ENCODE measurements at regions not wholly inside any gene's neighbourhood (a gene's known extent, or its start where the extent isn't known, plus 50 kb on each side); places are given as distances from the start of the nearest gene placed in this dataset.

DNA sequence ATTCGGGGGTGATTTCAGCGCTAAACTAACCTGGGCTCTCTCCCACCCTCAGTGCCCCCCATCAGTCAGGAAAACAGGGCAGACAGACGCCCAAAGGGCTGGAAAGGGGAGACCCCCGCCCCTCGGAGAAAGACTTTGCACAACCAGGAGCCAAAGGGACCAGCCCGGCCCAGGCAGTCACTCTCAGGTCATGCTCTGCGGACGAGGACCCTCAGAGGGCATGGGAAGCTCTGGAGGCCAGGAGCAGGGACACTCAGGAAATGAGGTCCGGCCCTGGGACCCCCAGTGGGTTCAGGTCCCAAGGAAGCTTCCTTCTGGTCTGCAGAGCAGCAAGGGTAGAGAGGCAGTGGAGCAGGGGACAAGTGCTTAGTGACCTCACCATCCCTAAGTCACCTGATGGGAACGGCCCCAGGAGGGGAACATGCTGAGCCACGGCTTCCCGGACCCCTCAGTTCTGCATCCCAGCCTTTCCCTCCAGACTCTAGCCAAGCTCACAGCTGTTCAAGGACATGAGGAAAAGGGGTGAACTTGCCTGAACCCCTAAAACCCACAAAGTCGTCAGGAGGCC lies 88.0 kb upstream of the GPC1 start:
- no peak overlapping the region for H3K27ac Mint-ChIP-seq
- H3K9me3 Mint-ChIP-seq, result no peaks in the 10 kb centered on the region
- ATAC-seq (ENCODE audit: low read depth) (no peak), DNase-seq (ENCODE audit: low spot score in 2 of 2) (no peak)
- H3K4me3 Mint-ChIP-seq, result no peak overlapping the region
- H3K4me1 Mint-ChIP-seq, result no peaks in the 10 kb centered on the region
- peaks cover 15% of the 10 kb centered on the region for H3K27me3 Mint-ChIP-seq
- no peaks in the 10 kb centered on the region for H3K36me3 Mint-ChIP-seq

DNA sequence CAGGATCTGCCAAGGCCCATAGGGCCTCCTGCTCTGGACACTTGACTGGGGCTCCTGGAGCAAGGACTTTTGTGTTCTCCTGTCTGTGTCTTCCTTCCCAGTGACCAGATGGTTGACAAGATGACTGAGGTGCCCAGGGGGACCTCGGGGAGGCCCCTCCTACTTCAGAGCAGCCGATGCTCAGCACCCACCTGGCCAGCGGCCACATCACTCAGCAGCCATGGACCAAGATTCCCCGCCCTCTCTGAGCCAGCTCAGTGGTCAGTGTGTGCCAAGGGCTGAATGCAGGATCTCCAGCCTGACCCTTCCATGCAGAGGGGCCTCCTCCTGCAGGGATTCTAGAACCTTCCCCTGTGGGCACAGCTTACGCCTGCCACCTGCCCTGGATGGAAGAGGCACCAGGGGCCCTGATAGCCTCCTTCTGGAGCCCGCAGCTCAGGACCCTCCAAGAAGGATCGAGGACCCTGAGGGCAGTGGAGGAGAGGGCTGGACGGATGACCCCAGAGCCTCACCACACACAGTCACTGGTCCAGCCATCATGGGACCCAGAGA lies 87.4 kb upstream of the GPC1 start:
- no peaks in the 10 kb centered on the region for H3K4me1 Mint-ChIP-seq
- H3K36me3 Mint-ChIP-seq, result no peaks in the 10 kb centered on the region
- no peak for DNase-seq (ENCODE audit: low spot score in 2 of 2)
- no peak overlapping the region for H3K27ac Mint-ChIP-seq
- H3K4me3 Mint-ChIP-seq, result no peak overlapping the region
- H3K9me3 Mint-ChIP-seq, result no peaks in the 10 kb centered on the region
- no peak for ATAC-seq (ENCODE audit: low read depth)
- H3K27me3 Mint-ChIP-seq, result peaks cover 15% of the 10 kb centered on the region

DNA sequence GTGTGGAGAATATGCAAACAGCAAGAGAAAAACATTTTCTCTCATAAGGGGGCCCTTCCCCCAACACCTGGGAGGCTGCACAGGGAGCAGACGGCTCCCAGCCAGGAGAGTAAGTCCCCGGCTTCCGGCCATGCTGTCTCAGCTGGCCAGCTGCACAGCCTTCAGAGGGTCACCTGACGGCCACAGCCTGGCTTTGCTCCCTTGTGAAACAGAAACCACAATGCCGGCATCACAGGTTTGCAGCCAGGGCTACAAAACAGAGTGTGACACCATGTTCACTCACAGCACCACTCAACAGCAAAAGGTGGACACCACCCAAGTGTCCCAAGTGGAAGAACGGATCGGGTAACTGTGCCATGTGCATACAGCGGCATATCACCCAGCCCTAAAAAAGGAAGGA lies 86.9 kb upstream of the GPC1 start:
- Mint-ChIP-seq H3K27ac (no peak overlapping the region), H3K4me3 (no peak overlapping the region), H3K4me1 (no peaks in the 10 kb centered on the region), H3K9me3 (no peaks in the 10 kb centered on the region), H3K27me3 (peaks cover 15% of the 10 kb centered on the region), H3K36me3 (no peaks in the 10 kb centered on the region)
- no peak for ATAC-seq (ENCODE audit: low read depth)
- DNase-seq (ENCODE audit: low spot score in 2 of 2), result no peak

DNA sequence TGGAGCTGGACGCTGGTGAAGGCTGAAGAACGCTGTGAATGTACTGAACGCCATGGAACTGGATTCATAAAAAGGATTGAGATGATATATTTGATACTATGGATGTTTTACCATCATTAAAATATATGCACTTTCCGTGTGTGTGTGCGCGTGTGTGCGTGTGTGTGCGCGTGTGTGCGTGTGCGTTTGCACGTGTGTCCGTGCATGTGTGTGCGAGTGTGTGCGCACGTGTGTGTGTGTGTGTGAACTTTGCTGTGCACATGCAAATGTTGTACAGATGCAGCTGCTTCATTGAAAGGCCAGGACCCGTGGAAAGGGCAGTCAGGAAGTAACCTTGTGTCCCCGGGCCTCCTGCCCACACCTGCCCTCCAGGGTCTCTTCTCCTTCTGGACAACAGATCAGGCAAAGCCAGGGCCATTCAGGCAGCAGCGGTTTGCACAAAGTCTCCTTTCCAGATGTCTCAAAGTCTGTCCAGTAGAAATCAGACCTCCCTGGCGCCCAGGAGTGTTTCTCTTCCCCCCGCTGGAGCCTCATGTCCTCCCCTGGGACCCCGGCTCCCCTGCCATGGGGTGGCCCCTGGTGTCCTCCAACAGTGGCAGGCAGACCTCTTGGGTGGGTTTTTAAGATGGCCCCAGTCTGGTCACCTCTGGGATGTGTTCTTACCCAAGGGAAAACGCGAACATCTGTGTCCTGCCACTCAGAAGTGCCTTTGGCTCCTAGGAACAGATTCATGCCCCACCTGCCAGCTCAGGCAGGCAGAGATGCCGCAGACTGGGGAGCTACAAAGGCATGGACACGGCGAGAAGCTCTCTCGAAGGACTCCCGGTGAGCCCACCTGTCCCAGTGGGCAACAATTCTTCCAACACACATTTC lies 86.1 kb upstream of the GPC1 start:
- no peaks in the 10 kb centered on the region for H3K36me3 Mint-ChIP-seq
- no peak for ATAC-seq (ENCODE audit: low read depth)
- no peak overlapping the region for H3K27ac Mint-ChIP-seq
- no peaks in the 10 kb centered on the region for H3K9me3 Mint-ChIP-seq
- H3K4me1 Mint-ChIP-seq, result no peaks in the 10 kb centered on the region
- H3K4me3 Mint-ChIP-seq, result no peak overlapping the region
- peaks cover 19% of the 10 kb centered on the region for H3K27me3 Mint-ChIP-seq
- no peak for DNase-seq (ENCODE audit: low spot score in 2 of 2)

DNA sequence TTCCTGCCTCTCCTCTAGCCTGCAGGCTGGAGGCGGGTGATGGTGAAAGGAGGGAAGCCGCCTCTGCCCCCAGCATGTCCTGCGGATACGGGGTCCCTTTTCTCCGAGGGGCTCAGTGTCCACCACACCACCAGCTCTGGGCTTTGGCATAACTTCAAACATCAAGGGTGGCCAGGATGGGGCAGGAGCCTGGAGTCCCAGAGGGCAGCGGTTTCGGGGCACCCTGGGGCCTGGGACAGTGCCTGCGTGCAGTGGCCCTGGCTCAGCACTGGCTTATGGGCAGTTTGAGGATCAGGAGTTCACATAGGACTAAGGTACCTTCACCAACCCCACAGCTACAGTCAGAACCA lies 85.5 kb upstream of the GPC1 start:
- H3K4me1 Mint-ChIP-seq, result no peaks in the 10 kb centered on the region
- ATAC-seq (ENCODE audit: low read depth), result no peak
- H3K9me3 Mint-ChIP-seq, result no peaks in the 10 kb centered on the region
- H3K27me3 Mint-ChIP-seq, result peaks cover 19% of the 10 kb centered on the region
- DNase-seq (ENCODE audit: low spot score in 2 of 2), result no peak
- no peak overlapping the region for H3K4me3 Mint-ChIP-seq
- H3K36me3 Mint-ChIP-seq, result no peaks in the 10 kb centered on the region
- H3K27ac Mint-ChIP-seq, result no peak overlapping the region

DNA sequence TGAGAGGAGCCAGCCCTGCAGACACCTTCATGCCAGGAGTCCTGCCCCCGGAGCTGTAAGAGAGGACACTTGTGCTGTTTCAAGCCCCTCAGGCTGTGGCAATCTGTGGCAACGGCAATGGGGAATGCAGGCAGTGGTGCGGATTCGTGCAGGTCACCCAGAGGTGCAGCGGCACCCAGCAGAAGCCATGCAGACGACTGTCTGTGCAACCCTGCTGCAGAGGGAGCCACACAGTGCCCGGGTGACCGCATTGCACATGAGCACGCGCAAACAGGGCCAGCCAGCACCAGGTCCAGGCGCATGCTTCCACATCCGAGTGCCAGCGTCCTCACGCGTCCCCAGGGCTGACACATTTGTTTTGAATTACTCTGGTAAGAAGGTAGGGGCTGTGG lies 84.8 kb upstream of the GPC1 start:
- H3K36me3 Mint-ChIP-seq, result no peaks in the 10 kb centered on the region
- H3K27ac Mint-ChIP-seq, result no peak overlapping the region
- H3K4me3 Mint-ChIP-seq, result no peak overlapping the region
- H3K27me3 Mint-ChIP-seq, result peaks cover 18% of the 10 kb centered on the region
- DNase-seq (ENCODE audit: low spot score in 2 of 2), result no peak
- no peak for ATAC-seq (ENCODE audit: low read depth)
- no peaks in the 10 kb centered on the region for H3K4me1 Mint-ChIP-seq
- H3K9me3 Mint-ChIP-seq, result no peaks in the 10 kb centered on the region

DNA sequence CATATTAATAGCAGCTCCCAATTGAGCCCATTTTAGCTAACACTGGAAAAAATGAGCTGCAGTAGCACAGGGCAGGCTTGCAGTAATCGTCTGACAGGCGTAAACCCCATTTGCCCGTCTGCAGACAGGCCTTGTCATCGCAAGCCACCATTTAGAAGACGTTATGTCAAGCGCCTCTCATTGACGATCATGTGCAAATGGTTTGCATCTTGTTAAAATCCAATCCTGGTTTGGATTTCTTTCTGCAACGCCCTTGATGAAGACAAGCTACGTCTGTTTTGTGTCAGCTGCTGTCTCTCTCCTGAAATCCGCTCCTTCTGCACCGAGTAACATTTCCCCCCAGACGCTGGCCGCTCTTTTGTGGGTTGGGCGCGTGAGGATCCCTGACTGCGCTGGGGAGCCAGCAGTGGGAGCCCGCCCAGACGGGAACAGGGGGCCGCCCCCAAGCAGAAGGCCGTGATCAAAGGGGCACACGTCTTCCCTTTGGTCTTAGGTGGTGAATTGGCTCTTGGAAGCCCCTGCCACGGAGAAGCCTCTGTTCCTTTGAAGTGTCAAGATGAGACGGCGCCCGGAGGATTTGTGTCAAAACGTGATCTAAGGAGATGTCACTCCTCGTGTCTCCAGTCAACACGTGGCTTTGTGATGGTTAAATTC lies 84.2 kb upstream of the GPC1 start:
- Mint-ChIP-seq H3K4me3 (no peak overlapping the region), H3K27me3 (peaks cover 17% of the 10 kb centered on the region), H3K36me3 (no peaks in the 10 kb centered on the region), H3K27ac (no peak overlapping the region), H3K9me3 (no peaks in the 10 kb centered on the region), H3K4me1 (no peaks in the 10 kb centered on the region)
- no peak for DNase-seq (ENCODE audit: low spot score in 2 of 2)
- ATAC-seq (ENCODE audit: low read depth), result no peak

DNA sequence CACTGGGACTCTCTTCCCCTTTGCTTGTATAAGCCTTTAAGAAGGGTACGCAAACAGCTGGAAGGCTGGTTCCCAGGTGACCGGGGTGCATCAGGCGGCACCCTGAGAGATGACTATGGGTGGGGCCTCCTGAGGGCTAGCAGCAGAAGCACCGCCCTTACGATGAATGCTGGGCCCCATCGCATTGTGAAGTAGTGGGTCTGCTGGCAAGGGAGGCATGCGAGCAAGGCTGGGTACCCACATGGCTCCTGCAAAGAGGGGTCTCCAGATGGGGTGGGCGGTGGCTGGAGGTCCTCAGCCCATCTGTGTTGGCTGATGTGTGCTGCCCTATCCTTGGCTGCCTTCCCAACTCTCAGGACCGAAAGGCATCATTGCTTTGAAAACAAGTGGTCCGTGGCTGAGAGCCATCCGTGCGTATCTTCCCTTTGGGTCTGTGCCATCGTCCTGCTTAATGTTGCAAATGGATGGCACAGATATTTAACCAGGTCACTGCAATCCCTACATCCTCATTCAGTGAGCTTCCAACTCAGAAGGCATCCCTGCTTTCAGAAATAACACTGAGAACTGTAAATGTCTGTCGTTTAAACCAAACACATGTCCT lies 83.5 kb upstream of the GPC1 start:
- no peaks in the 10 kb centered on the region for H3K36me3 Mint-ChIP-seq
- no peaks in the 10 kb centered on the region for H3K9me3 Mint-ChIP-seq
- ATAC-seq (ENCODE audit: low read depth), result no peak
- no peaks in the 10 kb centered on the region for H3K4me1 Mint-ChIP-seq
- no peak for DNase-seq (ENCODE audit: low spot score in 2 of 2)
- H3K27ac Mint-ChIP-seq, result no peak overlapping the region
- H3K4me3 Mint-ChIP-seq, result no peak overlapping the region
- peaks cover 11% of the 10 kb centered on the region for H3K27me3 Mint-ChIP-seq

DNA sequence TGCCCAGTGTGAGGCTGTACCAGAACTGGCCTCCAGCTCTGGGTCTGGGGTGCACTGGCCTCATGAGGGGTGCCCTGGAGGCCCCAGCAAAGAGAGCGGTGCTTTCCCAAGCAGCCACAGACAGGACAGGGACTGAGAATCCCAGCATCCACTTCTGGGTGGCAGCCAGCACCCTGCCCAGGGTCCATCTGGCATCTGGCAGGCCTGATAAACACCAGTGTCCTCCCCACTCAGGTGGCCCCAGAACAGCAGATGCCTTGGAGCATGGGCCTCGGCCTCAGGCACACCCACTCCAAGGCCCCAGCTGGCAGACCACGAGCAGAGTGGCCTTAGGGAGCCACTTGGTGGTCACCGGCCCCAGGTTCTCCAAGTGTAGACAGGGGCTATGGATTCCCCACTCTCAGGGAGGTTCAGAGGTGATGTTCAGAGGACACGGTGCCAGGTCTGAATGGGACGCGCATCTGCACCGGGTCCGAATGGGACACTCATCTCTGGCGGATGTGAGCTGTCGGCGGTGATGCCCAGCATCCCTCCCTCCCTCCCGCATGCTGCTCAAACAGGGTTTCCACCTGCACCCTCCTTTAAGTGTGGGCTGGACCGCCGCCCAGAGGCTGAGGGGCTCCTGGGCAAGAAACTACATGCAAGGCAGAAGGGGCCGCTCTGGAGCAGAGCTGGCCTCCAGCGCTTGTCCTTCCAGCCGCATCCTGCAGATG lies 82.2 kb upstream of the GPC1 start:
- Mint-ChIP-seq H3K4me3 (no peak overlapping the region), H3K4me1 (no peaks in the 10 kb centered on the region)
- ATAC-seq (ENCODE audit: low read depth), result no peak

DNA sequence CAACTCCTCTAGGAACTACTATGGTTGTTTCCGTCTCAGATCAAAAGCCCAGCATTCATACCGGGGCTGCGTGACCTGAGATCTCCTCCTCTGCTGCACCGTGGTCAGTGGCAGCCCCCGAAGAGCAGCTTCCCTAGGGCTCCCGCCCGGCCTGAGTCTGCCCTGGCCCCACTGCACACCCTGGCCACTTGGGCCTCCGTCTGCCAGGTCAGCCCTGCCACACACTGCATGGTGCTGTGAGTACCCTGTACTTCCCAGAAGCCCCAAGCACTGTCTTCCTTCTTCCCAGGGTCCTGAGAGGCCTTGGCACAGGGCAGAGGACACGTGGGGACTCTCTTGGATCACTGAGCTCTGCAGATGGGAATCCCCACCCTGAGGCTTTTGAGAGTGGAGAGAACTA lies 81.5 kb upstream of the GPC1 start:
- Mint-ChIP-seq H3K4me3 (no peak overlapping the region), H3K36me3 (no peaks in the 10 kb centered on the region), H3K27me3 (peaks cover 8% of the 10 kb centered on the region), H3K9me3 (no peaks in the 10 kb centered on the region), H3K27ac (no peak overlapping the region), H3K4me1 (no peaks in the 10 kb centered on the region)
- no peak for ATAC-seq (ENCODE audit: low read depth)
- no peak for DNase-seq (ENCODE audit: low spot score in 2 of 2)

More for the DNA sequence above, 82.2 kb upstream of the GPC1 start:
- Mint-ChIP-seq H3K36me3 (no peaks in the 10 kb centered on the region), H3K27ac (no peak overlapping the region), H3K9me3 (no peaks in the 10 kb centered on the region), H3K27me3 (peaks cover 11% of the 10 kb centered on the region)
- DNase-seq (ENCODE audit: low spot score in 2 of 2), result no peak

DNA sequence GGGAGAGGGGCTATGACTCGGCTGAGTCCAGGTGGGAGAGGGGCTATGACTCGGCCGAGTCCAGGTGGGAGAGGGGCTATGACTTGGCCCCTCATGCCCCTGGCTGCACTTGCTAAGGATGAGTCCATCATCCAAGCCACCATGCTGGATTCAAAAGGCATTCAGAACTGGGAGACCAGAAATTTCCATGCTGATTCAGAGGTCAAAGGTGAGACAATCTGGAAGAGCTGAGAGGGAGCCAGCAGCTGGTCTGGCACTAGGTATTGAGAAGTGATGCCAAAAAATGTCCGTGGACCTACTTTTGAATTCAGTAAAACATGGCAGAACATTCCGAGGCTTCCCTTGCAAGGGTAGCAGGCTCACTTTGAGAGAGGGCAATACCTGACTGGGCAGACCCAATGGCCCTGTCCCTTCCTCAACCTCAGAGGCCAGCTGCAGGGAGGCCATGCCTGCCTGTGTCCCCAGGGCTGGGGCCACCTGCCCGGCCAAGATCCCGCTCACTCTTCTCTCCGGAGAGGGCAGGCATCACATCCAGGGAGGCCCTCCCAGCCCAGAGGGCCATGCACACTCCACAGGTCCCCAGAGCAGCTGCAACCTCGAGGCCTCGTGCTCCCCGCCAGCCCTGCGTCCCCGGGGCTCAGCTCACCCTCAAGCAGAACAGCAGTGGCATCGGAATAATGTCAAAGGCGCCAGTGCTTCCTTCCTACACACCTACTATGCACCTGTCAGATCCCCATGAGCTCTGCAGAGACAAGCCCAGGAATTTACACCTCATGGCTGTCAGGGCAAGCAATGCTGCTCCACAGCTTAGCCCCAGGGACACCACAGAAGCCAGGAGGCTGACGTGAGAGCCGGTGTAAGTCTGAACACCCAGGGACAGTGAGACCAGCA lies 80.2 kb upstream of the GPC1 start:
- Mint-ChIP-seq H3K9me3 (no peaks in the 10 kb centered on the region), H3K27ac (no peak overlapping the region), H3K4me3 (no peak overlapping the region), H3K27me3 (peaks cover 8% of the 10 kb centered on the region), H3K4me1 (no peaks in the 10 kb centered on the region), H3K36me3 (no peaks in the 10 kb centered on the region)
- ATAC-seq (ENCODE audit: low read depth), result no peak
- no peak for DNase-seq (ENCODE audit: low spot score in 2 of 2)

DNA sequence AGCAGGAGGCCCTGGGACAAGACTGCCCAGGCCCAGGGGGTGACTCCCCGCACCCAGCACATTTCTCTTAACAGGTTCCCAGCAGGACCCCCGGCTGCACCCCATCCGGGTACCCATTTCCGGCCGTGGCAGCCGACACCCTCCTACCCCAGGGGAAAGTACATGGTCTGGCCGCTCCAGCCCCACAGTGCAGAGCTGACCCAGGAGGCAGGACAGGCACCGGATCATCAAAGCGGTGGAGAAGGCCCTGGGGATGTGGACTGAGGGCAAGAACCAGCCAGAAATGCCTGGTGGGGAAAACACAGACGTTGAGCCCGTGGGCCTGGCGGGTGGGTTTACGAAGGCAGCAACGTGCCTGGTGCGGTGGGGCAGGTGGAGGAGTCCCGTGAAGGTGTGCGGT lies 79.5 kb upstream of the GPC1 start:
- Mint-ChIP-seq H3K4me1 (no peaks in the 10 kb centered on the region), H3K27ac (no peak overlapping the region), H3K9me3 (peaks cover 4% of the 10 kb centered on the region), H3K27me3 (peaks cover 4% of the 10 kb centered on the region), H3K4me3 (no peak overlapping the region), H3K36me3 (peaks cover 4% of the 10 kb centered on the region)
- no peak for DNase-seq (ENCODE audit: low spot score in 2 of 2)
- no peak for ATAC-seq (ENCODE audit: low read depth)

Measured in memory B cell (primary cell).